AG04450 (cell line): ENCODE measurements at regions not wholly inside any gene's neighbourhood (a gene's known extent, or its start where the extent isn't known, plus 50 kb on each side); places are given as distances from the start of the nearest gene placed in this dataset.

Source experiments
- CTCF ChIA-PET: fragments of 300-600, 350-600 bp; formaldehyde crosslinking; extraction: SDS; loops from one replicate; lab custom pipeline; 2022; ENCODE audit warnings: antibody characterized with exemption, inconsistent platforms; lab: Charles Lee
- POLR2A ChIA-PET: fragments of 350-600 bp; formaldehyde crosslinking; extraction: SDS; loops from one replicate; lab custom pipeline; 2021; ENCODE audit warnings: antibody characterized with exemption, inconsistent platforms; lab: Yijun Ruan, JAX
- DNase-seq: peaks from one replicate; pipeline ENCODE4 v3.0.0-alpha.2; 2011; ENCODE audit warnings: low read depth, low spot score
- H3K27ac ChIP-seq: one replicate; pipeline ENCODE4 v1.5.1; 2012; ENCODE audit warnings: low read depth, low read length, control low read depth
- H3K27me3 ChIP-seq: one replicate; pipeline ENCODE4 v1.6.0; 2012; ENCODE audit warnings: low read length; ENCODE audit not compliant: control insufficient read depth, insufficient read depth
- H3K4me3 ChIP-seq: 2 replicates; pipeline ENCODE4 v1.5.1; 2011; ENCODE audit warnings: mild to moderate bottlenecking, low read depth, low read length, control low read depth
- H3K9me3 ChIP-seq: 2 replicates; pipeline ENCODE4 v1.5.1; 2012; ENCODE audit warnings: low read length; ENCODE audit not compliant: control insufficient read depth, insufficient read depth
- CTCF ChIP-seq: IDR thresholded peaks from 2 replicates; pipeline ENCODE4 v1.5.1; 2011; ENCODE audit warnings: low read depth, low read length, control low read depth, inconsistent platforms

GRCh38 chr11:129721685-129722084, 94.0 kb upstream of the TMEM45B start:
- no peak for TF ChIP-seq CTCF
- ChIA-PET CTCF (no interaction called here), POLR2A (no interaction called here)
- H3K9me3 ChIP-seq = no peaks in the 10 kb centered on the region
- H3K27ac ChIP-seq = no peak overlapping the region
- peaks cover 3% of the 10 kb centered on the region for H3K27me3 ChIP-seq
- H3K4me3 ChIP-seq = no peak overlapping the region
- no peak for DNase-seq

GRCh38 chr11:129722529-129722928, 93.1 kb upstream of the TMEM45B start:
- Histone ChIP-seq H3K4me3 (no peak overlapping the region), H3K27ac (no peak overlapping the region), H3K9me3 (no peaks in the 10 kb centered on the region), H3K27me3 (peaks cover 3% of the 10 kb centered on the region)
- POLR2A ChIA-PET = no interaction called here
- TF ChIP-seq CTCF = no peak
- CTCF ChIA-PET = no interaction called here
- no peak for DNase-seq

GRCh38 chr11:129723146-129723760, 92.4 kb upstream of the TMEM45B start:
- Histone ChIP-seq H3K9me3 (no peaks in the 10 kb centered on the region), H3K27me3 (peaks cover 3% of the 10 kb centered on the region), H3K4me3 (no peak overlapping the region), H3K27ac (no peak overlapping the region)
- ChIA-PET CTCF (no interaction called here), POLR2A (no interaction called here)
- no peak for TF ChIP-seq CTCF
- no peak for DNase-seq

- no peak for TF ChIP-seq CTCF
- no peaks in the 10 kb centered on the region for H3K9me3 ChIP-seq
- ChIA-PET CTCF (no interaction called here), POLR2A (no interaction called here)
- H3K4me3 ChIP-seq = no peak overlapping the region
- H3K27ac ChIP-seq = no peak overlapping the region
- no peak for DNase-seq
- peaks cover 3% of the 10 kb centered on the region for H3K27me3 ChIP-seq
Measured at GRCh38 chr11:129723761-129724162, 91.9 kb upstream of the TMEM45B start.

GRCh38 chr11:129724866-129725265, 90.8 kb upstream of the TMEM45B start:
- Histone ChIP-seq H3K27ac (no peak overlapping the region), H3K4me3 (no peak overlapping the region), H3K9me3 (no peaks in the 10 kb centered on the region), H3K27me3 (peaks cover 3% of the 10 kb centered on the region)
- CTCF ChIA-PET = interaction anchor here (0.7 to 1.1 kb wide), 2 partner anchors 25 to 348 kb away, joined by 3 to 6 read pairs; no protein-coding TSS in a partner anchor
- DNase-seq = no peak
- TF ChIP-seq CTCF = no peak
- POLR2A ChIA-PET = no interaction called here
